Hepatocyte (in vitro differentiated cells): ENCODE measurements at regions not wholly inside any gene's neighbourhood (a gene's known extent, or its start where the extent isn't known, plus 50 kb on each side); places are given as distances from the start of the nearest gene placed in this dataset.
A peak's percentile ranks its signal among the peaks of the same experiment; 100 is the strongest.

Experiments
- DNase-seq: peaks from one replicate; pipeline ENCODE4 v3.0.0-alpha.2; 2016; ENCODE audit warnings: low spot score
- H2AFZ ChIP-seq: fragments of 200-600 bp; sonication (generic); 2 replicates; pipeline ENCODE4 v1.6.0; 2016; ENCODE audit warnings: antibody characterized with exemption, mild to moderate bottlenecking
- H3K27ac ChIP-seq: fragments of 200-600 bp; sonication (generic); 2 replicates; pipeline ENCODE4 v1.5.1; 2016; ENCODE audit warnings: mild to moderate bottlenecking
- H3K27me3 ChIP-seq: fragments of 200-600 bp; sonication (generic); 2 replicates; pipeline ENCODE4 v1.6.1; 2016
- H3K36me3 ChIP-seq: fragments of 200-600 bp; sonication (generic); replicated peaks from 2 replicates; pipeline ENCODE4 v1.5.1; 2016; ENCODE audit warnings: low read depth; ENCODE audit not compliant: insufficient read depth
- H3K4me1 ChIP-seq: fragments of 200-600 bp; sonication (generic); 2 replicates; pipeline ENCODE4 v1.5.1; 2016; ENCODE audit warnings: mild to moderate bottlenecking, moderate library complexity; ENCODE audit not compliant: insufficient read depth
- H3K4me2 ChIP-seq: fragments of 200-600 bp; sonication (generic); 2 replicates; pipeline ENCODE4 v1.6.0; 2016
- H3K4me3 ChIP-seq: fragments of 200-600 bp; sonication (generic); 2 replicates; pipeline ENCODE4 v1.5.1; 2016; ENCODE audit warnings: mild to moderate bottlenecking
- H3K79me2 ChIP-seq: fragments of 200-600 bp; sonication (generic); 2 replicates; pipeline ENCODE4 v1.6.0; 2017; ENCODE audit warnings: mild to moderate bottlenecking
- H3K9me2 ChIP-seq: fragments of 200-600 bp; sonication (generic); replicated peaks from 2 replicates; pipeline ENCODE4 v1.6.0; 2017; ENCODE audit warnings: mild to moderate bottlenecking; ENCODE audit not compliant: insufficient read depth
- H3K9me3 ChIP-seq: fragments of 200-600 bp; sonication (generic); 2 replicates; pipeline ENCODE4 v1.5.1; 2016; ENCODE audit warnings: low read depth, mild to moderate bottlenecking
- H4K20me1 ChIP-seq: fragments of 200-600 bp; sonication (generic); 2 replicates; pipeline ENCODE4 v1.6.0; 2016; ENCODE audit warnings: mild to moderate bottlenecking; ENCODE audit not compliant: insufficient read depth, poor library complexity, severe bottlenecking
- CTCF ChIP-seq: fragments of 200-600 bp; sonication (generic); IDR thresholded peaks from 2 replicates; pipeline ENCODE4 v1.5.1; 2016; ENCODE audit warnings: antibody characterized with exemption, mild to moderate bottlenecking; ENCODE audit not compliant: poor library complexity
- EZH2 ChIP-seq: fragments of 200-600 bp; sonication (generic); IDR thresholded peaks from 2 replicates; pipeline ENCODE4 v1.6.1; 2016; ENCODE audit warnings: antibody characterized with exemption, mild to moderate bottlenecking, borderline replicate concordance
- EZH2phosphoT487 ChIP-seq: fragments of 200-600 bp; sonication (generic); IDR thresholded peaks from one replicate; pipeline ENCODE4 v1.6.1; 2018; ENCODE audit warnings: antibody characterized with exemption, mild to moderate bottlenecking, low read depth, moderate library complexity; ENCODE audit not compliant: unreplicated experiment, severe bottlenecking
- WGBS: methylation state at CpG from one replicate; pipeline ENCODE4 v1.1.6; 2016; ENCODE audit warnings: low lambda C conversion rate; ENCODE audit errors: missing lambda C conversion rate; 5-methylcytosine and 5-hydroxymethylcytosine counted together

- Histone ChIP-seq H3K4me1 (no peaks in the 10 kb centered on the region), H3K4me3 (no peak overlapping the region), H3K36me3 (no peaks in the 10 kb centered on the region), H2AFZ (no peak overlapping the region), H4K20me1 (no peaks in the 10 kb centered on the region), H3K27me3 (no peaks in the 10 kb centered on the region), H3K79me2 (no peaks in the 10 kb centered on the region), H3K9me2 (no peaks in the 10 kb centered on the region), H3K27ac (no peak overlapping the region), H3K9me3 (no peaks in the 10 kb centered on the region), H3K4me2 (no peak overlapping the region)
- 43% methylated on average over 3 of the region's 3 CpGs for WGBS
- DNase-seq = no peak
- TF ChIP-seq CTCF (no peak), EZH2phosphoT487 (no peak), EZH2 (no peak)
Observed at GRCh38 chr4:24010573-24010972, 120.7 kb upstream of the PPARGC1A start.

- Histone ChIP-seq H3K27ac (no peak overlapping the region), H3K9me2 (no peaks in the 10 kb centered on the region), H3K4me3 (no peak overlapping the region), H2AFZ (no peak overlapping the region), H4K20me1 (no peaks in the 10 kb centered on the region), H3K9me3 (no peaks in the 10 kb centered on the region), H3K4me1 (no peaks in the 10 kb centered on the region), H3K36me3 (no peaks in the 10 kb centered on the region), H3K79me2 (no peaks in the 10 kb centered on the region), H3K27me3 (no peaks in the 10 kb centered on the region), H3K4me2 (peak overlapping the region; percentile 50)
- WGBS = 61% methylated on average over 10 of the region's 10 CpGs
- DNase-seq = peak; percentile 30
- TF ChIP-seq EZH2phosphoT487 (no peak), CTCF (no peak), EZH2 (no peak)
Observed at GRCh38 chr4:24007860-24008261, 118.0 kb upstream of the PPARGC1A start.

GRCh38 chr4:24006269-24006668 is 116.4 kb upstream of the PPARGC1A start:
- no peak for DNase-seq

More at GRCh38 chr4:24006269-24006668, 116.4 kb upstream of the PPARGC1A start:
- Histone ChIP-seq H3K79me2 (no peaks in the 10 kb centered on the region), H3K9me2 (no peaks in the 10 kb centered on the region), H3K27me3 (peaks cover 4% of the 10 kb centered on the region), H3K4me1 (no peaks in the 10 kb centered on the region), H3K36me3 (no peaks in the 10 kb centered on the region), H3K27ac (no peak overlapping the region), H4K20me1 (no peaks in the 10 kb centered on the region), H2AFZ (no peak overlapping the region), H3K4me2 (no peak overlapping the region), H3K9me3 (no peaks in the 10 kb centered on the region), H3K4me3 (no peak overlapping the region)
- 94% methylated on average over 1 of the region's 1 CpG for WGBS
- TF ChIP-seq EZH2 = no peak
- no peak for TF ChIP-seq CTCF
- no peak for TF ChIP-seq EZH2phosphoT487
